ENCODE measurements at regions not wholly inside any gene's neighbourhood (a gene's known extent, or its start where the extent isn't known, plus 50 kb on each side); places are given as distances from the start of the nearest gene placed in this dataset.

GRCh38 chr6:81086991-81087390 is 665.5 kb downstream of the TENT5A start:
- H3K4me3 ChIP-seq (ENCODE audit: low read depth in 2 of 2, low read length in 1 of 2): no peak overlapping the region
- H3K27me3 ChIP-seq (ENCODE audit: insufficient read depth): no peaks in the 10 kb centered on the region
- H4K20me1 ChIP-seq (ENCODE audit: insufficient read depth): no peaks in the 10 kb centered on the region
- CTCF ChIA-PET: interaction anchor here (1.2 kb wide), 1 partner anchor 11 kb away, joined by 3 read pairs; no protein-coding TSS in a partner anchor
- H3F3A ChIP-seq (replicated peaks; ENCODE audit: insufficient read depth): no peaks in the 10 kb centered on the region
- H3K36me3 ChIP-seq (replicated peaks in 1 of 2; ENCODE audit: control insufficient read depth in 1 of 2, insufficient read depth in 2 of 2, low read length in 1 of 2): no peaks in the 10 kb centered on the region
- H3K9ac ChIP-seq: no peak overlapping the region
- TF ChIP-seq USF1 (IDR thresholded peaks at IDR 0.05; ENCODE audit: borderline replicate concordance, low read depth) (no peak), FOXJ3 (CRISPR knock-in tag; IDR thresholded peaks at IDR 0.05) (no peak), MAX (IDR thresholded peaks at IDR 0.05; ENCODE audit: low read depth) (no peak), NRF1 (IDR thresholded peaks at IDR 0.05; ENCODE audit: low read depth, low read length) (no peak), RCOR1 (IDR thresholded peaks at IDR 0.05; ENCODE audit: low read length) (no peak), CHD2 (IDR thresholded peaks at IDR 0.05; ENCODE audit: low read length, partially characterized antibody) (no peak), GABPA (IDR thresholded peaks at IDR 0.05; ENCODE audit: low read depth) (no peak), MXI1 (IDR thresholded peaks at IDR 0.05; ENCODE audit: low read depth, low read length) (no peak), RAD21 (IDR thresholded peaks at IDR 0.05; ENCODE audit: low read length) (no peak), TAF1 (IDR thresholded peaks at IDR 0.05; ENCODE audit: borderline replicate concordance, low read depth, low read length) (no peak), RFX5 (IDR thresholded peaks at IDR 0.05; ENCODE audit: low read length) (no peak), YY1 (IDR thresholded peaks at IDR 0.05; ENCODE audit: low read depth) (no peak)
- H3K4me1 ChIP-seq (ENCODE audit: control insufficient read depth in 1 of 2, insufficient read depth in 2 of 2, low read depth in 1 of 2, low read length in 1 of 2): no peaks in the 10 kb centered on the region; a peak in 1 of 4 replicates
- no peaks in the 10 kb centered on the region for H3K79me2 ChIP-seq (ENCODE audit: insufficient read depth)
- no peak overlapping the region for H3K4me2 ChIP-seq
- POLR2A ChIA-PET: no interaction called here
- no peak overlapping the region for H3K27ac ChIP-seq (ENCODE audit: low read depth in 2 of 2, low read length in 1 of 2)
- no peak overlapping the region for H2AFZ ChIP-seq (ENCODE audit: low read depth)
- no peaks in the 10 kb centered on the region for H3K9me2 ChIP-seq
- H3K9me3 ChIP-seq: no peaks in the 10 kb centered on the region
- WGBS (ENCODE audit: low lambda C conversion rate): 45% methylated on average over 3 of the region's 3 CpGs
- no peak for DNase-seq

- DNase-seq: no peak
- Histone ChIP-seq H3K4me1 (ENCODE audit: control insufficient read depth in 1 of 2, insufficient read depth in 2 of 2, low read depth in 1 of 2, low read length in 1 of 2) (no peaks in the 10 kb centered on the region; a peak in 1 of 4 replicates), H2AFZ (ENCODE audit: low read depth) (no peak overlapping the region), H3K4me3 (ENCODE audit: low read depth in 2 of 2, low read length in 1 of 2) (no peak overlapping the region), H4K20me1 (ENCODE audit: insufficient read depth) (no peaks in the 10 kb centered on the region), H3K9me2 (no peaks in the 10 kb centered on the region), H3F3A (replicated peaks; ENCODE audit: insufficient read depth) (no peaks in the 10 kb centered on the region), H3K79me2 (ENCODE audit: insufficient read depth) (no peaks in the 10 kb centered on the region), H3K36me3 (replicated peaks in 1 of 2; ENCODE audit: control insufficient read depth in 1 of 2, insufficient read depth in 2 of 2, low read length in 1 of 2) (no peaks in the 10 kb centered on the region), H3K27me3 (ENCODE audit: insufficient read depth) (no peaks in the 10 kb centered on the region), H3K27ac (ENCODE audit: low read depth in 2 of 2, low read length in 1 of 2) (no peak overlapping the region), H3K9me3 (no peaks in the 10 kb centered on the region), H3K4me2 (no peak overlapping the region), H3K9ac (no peak overlapping the region)
- ChIA-PET CTCF (no interaction called here), POLR2A (no interaction called here)
- TF ChIP-seq RXRA (IDR thresholded peaks at IDR 0.05; ENCODE audit: borderline replicate concordance, low read depth) (no peak), ELF1 (IDR thresholded peaks at IDR 0.05) (no peak), USF1 (IDR thresholded peaks at IDR 0.05; ENCODE audit: borderline replicate concordance, low read depth) (no peak), ZBTB33 (IDR thresholded peaks at IDR 0.05; ENCODE audit: borderline replicate concordance, low read depth) (no peak), POLR2AphosphoS5 (IDR thresholded peaks at IDR 0.05; ENCODE audit: low read depth, low read length) (no peak)
Measured at GRCh38 chr6:81085431-81085790, 667.1 kb downstream of the TENT5A start.
